ENCODE measurements at regions not wholly inside any gene's neighbourhood (a gene's known extent, or its start where the extent isn't known, plus 50 kb on each side); places are given as distances from the start of the nearest gene placed in this dataset.
A peak's percentile ranks its signal among the peaks of the same experiment; 100 is the strongest.
"Not testable (repeated sequence)": the region's sequence is repeated elsewhere in the genome, so short reads cannot be mapped to it uniquely, and the experiment has no call there.

DNA sequence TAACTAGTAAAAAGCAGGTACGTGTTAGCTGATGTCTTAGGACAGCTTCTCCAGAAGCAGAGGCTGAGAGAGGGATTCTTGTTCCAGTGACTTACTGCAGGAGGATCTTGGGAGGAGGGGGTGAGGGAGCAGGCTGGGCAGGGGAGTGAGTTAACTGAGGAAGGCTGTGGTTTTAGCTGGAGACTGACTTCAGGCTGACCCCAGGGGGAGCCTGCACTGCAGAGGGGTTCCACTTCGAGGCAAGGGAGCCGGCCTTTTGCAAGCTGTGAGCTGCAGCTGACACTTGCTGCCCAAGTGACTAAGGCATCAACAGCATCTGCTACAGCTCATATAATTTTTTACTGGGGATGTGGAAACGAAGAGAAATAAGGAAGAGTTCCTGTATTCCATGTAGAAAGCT is 50.4 kb upstream of the SOD1 start:
- no peak for DNase-seq (ENCODE audit: low read depth in 2 of 3, low spot score in 2 of 3)

DNA sequence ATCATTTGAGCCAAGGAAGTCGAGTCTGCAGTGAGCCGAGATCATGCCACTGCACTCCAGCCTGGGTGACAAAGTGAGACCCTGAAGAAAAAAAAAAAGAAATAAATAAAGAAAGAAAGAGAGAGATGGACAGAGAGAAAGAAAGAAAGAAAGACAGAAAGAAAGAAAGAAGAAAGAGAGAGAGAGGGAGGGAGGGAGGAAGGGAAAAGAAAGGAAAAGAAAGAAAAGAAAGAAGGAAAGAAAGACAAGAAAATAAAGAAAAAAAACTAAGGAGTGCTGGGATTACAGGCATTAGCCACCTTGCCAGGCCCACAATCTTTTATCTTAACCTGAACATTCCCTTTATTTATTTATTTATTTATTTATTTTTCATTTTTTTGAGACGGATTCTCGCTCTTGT is 51.7 kb upstream of the SOD1 start:
- no peak for DNase-seq (ENCODE audit: low read depth in 2 of 3, low spot score in 2 of 3)

DNA sequence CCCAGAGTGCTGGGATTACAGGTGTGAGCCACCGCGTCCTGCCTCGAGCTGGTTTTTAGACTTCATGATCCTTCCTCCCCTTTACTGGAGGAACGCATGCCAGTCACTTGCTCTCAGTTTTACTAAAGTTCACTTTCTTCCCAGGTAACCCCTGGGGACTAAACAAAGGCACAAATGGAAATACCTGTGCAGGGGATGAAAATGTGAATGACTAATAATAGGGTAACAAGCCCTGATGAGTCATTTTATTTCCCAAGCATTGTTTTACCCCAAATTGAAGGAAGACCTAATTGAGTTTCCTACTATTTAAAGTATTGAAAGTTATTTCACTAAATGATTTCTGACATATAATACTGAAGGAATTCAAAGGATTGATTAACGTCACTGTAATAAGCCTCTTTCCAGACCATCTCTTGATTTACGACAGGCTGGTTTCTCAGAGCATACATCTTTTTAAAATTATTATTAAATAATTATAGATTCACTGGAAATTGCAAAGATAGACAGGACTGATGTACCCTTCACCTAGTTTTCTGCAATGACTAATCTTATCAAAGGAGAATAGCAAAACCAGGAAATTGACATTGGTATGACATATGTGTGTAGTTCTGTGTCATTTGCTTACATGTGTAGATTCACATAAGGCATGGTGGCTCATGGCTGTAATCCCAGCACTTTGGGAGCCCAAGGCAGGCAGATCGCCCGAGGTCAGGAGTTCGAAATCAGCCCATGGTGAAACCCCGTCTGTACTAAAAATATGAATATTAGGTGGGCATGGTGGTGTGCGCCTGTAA is 53.2 kb upstream of the SOD1 start:
- DNase-seq (ENCODE audit: low read depth in 2 of 3, low spot score in 2 of 3), result no peak

DNA sequence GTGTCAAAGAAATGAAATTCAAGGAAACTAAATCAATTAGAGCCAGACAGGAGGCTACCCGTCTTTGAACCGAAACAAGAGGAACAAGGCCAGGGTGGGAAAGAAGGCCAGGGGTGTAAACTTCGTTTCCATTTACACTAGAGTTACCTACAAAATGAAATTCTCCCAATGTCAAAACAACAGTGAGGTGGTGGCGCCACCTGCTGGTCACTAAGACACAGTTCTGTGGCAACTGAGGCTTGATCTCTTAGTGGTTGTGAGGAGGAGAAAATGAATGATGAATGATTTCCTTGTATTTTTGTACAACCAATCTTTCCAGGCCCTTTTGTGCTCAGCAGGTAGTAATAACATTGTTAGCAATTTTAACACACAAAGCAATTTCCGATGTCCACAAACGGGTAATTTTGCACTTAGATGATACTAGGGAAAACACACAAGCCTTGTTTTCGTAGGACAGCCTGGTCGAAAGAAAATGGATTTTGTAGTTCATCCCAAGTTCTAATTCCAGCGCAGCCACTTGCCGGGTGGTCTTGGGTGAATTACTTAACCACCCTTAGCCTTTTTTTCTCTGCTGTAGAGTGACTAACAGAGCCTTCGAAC is 54.8 kb upstream of the SOD1 start:
- peak; percentile 64 to 80 (median 65) for DNase-seq (ENCODE audit: low read depth in 2 of 3, low spot score in 2 of 3)

DNA sequence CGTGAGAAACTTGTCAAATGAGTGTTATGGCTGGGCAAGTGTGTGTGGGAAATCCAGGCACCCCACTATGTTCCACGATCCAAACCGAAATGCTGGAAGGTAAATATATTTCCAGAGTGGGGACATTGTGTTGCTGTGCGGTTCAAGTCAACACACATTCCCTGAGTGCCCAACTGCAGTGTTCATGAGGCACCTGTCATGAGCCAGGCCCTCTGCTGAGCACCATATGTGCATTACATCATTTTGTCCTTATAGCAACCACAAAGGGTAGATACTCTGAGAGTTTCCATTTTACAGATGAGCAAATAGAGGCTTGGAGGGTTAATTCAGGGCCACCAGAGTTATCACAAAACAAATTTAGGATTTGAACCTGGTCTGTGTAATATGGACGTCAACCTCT is 59.9 kb upstream of the SOD1 start:
- DNase-seq (ENCODE audit: low read depth in 2 of 3, low spot score in 2 of 3), result no peak

DNA sequence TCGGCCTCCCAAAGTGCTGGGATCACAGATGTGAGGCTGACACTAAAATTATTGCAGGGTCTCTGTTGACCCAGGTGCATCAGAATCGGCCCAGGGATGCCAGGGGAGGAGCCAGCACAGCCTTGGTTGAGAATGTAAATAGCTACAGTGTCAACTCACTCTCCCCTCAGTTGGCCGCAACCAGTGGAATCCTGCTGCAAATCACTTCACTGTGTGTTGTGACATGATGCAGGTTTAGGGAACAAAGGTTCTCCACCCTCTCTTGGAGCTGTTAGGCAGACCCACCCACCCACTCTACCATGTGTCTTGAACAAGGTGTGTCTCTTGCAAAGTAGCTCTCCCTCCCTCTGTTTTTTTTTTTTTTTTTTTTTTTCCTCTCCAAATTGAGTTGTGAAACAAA is 60.5 kb upstream of the SOD1 start:
- no peak for DNase-seq (ENCODE audit: low read depth in 2 of 3, low spot score in 2 of 3)

DNA sequence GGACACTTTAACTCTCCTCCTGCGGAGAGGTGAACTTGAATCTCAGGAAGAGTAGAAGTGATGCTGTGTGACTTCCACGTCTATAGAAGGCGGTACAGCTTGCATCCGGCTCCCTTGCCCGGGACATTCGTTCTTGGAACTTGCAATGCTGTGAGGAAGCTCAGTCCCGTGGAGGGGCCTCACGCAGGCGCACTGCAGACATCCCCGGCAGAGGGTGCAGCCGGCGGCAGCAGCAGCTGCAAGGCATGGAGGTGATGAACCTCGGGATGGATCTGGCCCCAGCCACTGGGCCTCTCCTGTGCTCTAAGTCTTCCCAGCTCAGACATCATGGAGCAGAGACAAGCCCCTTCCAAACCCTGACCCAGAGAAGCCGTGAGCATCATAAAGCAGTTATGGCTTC is 61.8 kb upstream of the SOD1 start:
- no peak for DNase-seq (ENCODE audit: low read depth in 2 of 3, low spot score in 2 of 3)

DNA sequence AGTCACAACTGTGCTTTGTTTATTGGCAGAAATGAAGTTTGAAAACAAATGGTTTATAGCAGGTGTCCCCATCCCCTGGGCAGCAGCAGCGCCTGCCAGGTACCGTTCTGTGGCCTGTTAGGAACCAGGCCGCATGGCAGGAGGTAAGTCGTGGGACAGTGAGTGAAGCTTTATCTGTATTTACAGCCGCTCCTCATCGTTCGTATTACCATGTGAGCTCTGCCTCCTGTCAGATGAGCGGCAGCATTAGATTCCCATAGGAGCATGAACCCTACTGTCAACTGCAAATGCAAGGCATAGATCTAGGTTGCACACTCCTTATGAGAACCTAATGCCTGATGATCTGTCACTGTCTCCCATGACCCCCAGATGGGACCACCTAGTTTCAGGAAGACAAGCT is 63.4 kb upstream of the SOD1 start:
- no peak for DNase-seq (ENCODE audit: low read depth in 2 of 3, low spot score in 2 of 3)

DNA sequence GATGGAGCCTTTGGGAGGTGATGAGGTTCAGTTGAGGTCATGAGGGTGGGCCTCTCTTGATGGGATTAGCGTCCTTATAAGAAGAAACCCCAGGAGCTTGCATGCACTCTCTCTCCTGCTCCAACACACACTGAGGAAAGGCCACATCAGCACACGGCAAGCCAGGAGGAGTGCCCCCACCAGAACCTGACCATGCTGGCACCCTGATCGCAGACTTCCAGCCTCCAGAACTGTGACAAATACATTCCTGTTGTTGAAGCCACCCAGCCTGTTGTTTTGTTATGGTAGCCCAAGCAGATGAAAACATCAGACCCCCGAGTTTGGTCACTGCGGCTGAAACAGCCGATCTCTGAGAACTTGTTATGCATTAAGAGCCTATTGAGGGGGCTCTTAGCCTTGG is 64.8 kb upstream of the SOD1 start:
- DNase-seq (ENCODE audit: low read depth in 2 of 3, low spot score in 2 of 3), result no peak

DNA sequence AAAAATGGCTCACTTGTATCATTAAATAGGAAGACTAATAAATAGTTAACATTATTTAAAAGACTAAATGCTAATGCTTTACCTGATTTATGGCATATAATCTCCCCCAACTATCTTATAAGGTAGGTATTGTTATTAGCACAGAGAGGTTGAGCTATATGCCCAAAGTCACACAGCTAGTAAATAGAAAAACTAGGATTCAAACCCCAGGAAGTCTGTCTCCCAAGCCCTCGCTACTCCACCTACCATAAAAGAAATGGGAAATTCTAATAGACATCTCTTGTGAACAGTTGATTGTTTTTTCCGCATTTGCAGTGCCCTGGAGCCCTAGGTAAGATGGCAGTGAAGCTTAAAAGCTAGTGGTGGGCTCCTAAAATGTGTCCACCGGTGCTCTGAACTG is 65.2 kb upstream of the SOD1 start:
- DNase-seq (ENCODE audit: low read depth in 2 of 3, low spot score in 2 of 3), result no peak

DNA sequence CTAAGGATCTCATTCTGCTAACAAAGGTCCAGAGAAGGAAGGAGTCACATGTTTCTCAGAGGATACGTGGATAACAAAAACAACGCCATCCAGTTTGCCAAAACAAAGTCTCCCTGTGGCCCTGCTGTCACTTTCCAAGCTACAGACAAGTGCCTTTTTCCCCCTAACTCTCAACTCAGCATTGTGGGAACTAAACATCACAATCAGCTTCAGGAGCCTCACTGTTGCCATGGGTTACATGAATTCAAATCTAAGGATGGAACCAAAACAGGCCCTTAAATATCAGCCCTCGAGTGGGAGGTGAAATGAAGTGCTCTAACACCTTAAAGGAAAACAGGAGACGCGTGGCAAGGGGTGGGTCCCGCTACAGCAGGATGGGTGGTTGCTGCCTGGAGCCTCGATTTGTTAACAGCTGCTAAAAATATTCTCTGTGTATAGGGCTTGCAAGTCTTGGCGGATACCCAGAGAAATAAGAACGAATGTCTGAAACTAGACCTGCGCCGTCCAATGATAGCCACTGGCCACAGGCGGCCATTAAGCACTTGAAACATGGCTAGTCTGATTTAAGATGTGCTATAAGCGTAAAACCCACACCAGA is 66.4 kb upstream of the SOD1 start:
- DNase-seq (ENCODE audit: low read depth in 2 of 3, low spot score in 2 of 3), result no peak

DNA sequence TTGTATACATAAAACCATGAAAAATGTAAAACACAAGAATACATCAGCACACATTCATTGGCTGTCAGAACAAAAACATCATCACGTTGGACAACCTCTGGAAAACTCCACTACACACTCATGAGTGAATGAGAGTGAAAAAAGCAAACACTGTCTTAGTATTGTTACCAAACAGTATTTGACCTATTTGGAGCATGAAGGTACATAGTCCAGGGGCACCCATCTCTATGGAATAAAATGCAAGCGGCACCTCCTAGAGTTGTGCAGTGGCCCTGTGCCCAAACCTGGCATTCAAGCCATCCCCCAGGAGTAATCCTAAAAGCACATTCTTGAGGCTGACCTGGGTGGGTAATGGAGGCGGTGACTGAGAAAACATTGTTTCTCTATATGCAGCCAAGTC is 67.0 kb upstream of the SOD1 start:
- no peak for DNase-seq (ENCODE audit: low read depth in 2 of 3, low spot score in 2 of 3)

DNA sequence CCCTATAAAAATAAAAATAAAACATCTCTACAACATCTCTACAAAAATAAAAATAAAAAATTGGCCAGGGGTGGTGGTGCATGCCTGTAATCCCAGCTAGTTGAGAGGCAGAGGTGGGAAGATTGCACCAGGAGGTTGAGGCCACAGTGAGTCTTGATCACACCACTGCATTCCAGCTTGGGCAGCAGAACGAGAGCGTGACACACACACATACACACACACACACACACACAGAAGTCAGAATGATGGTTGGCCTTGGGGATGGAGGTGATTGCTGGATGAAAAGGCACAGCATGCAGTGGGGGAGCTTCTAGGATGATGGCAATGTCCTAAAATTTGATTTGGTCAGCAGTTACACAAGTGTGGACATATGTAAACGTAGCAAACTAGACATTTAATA is 69.7 kb upstream of the SOD1 start:
- no peak for DNase-seq (ENCODE audit: low read depth in 2 of 3, low spot score in 2 of 3)

DNA sequence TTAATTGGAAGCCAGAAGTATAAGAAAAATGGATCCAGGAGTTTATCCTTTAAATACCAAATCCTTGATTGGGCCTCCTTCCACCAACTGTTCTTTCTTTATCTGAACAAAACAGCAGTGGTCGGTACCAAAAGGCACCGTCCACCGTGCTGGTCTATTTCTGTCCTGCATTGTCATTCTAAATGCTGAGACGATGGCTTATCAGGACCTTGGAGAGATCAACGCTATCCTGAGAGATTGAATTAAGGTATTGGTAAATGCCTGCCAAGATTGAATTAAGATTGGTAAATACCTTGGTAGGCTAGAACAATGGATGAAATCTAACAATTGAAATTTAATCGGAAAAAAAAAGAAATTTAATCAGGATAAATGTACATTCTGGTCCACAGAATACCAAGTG is 73.4 kb upstream of the SOD1 start:
- no peak for DNase-seq (ENCODE audit: low read depth in 2 of 3, low spot score in 2 of 3)

DNA sequence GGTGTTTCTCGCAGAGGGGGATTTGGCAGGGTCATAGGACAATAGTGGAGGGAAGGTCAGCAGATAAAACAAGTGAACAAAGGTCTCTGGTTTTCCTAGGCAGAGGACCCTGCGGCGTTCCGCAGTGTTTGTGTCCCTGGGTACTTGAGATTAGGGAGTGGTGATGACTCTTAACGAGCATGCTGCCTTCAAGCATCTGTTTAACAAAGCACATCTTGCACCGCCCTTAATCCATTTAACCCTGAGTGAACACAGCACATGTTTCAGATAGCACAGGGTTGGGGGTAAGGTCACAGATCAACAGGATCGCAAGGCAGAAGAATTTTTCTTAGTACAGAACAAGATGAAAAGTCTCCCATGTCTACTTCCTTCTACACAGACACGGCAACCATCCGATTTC is 75.6 kb upstream of the SOD1 start:
- DNase-seq (ENCODE audit: low read depth in 2 of 3, low spot score in 2 of 3), result not testable (repeated sequence)

DNA sequence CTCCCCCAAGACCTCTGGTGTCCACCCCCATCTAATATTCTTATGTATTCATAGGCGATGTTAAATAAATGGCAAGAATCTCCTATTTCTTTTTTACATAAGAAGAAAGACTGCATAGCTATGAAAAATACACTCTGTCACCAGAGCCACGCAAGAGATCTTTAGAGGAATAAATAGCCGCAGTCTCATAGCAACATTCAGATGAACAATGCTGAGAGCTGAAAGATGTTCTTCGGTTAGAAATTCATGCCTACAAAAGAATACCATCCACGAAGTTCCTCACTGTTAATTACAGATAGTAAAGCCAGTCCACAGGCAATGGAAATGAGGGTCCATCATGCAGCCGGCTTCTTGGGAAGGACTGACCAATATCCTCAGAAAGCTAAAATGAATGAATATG is 76.0 kb upstream of the SOD1 start:
- no peak for DNase-seq (ENCODE audit: low read depth in 2 of 3, low spot score in 2 of 3)

DNA sequence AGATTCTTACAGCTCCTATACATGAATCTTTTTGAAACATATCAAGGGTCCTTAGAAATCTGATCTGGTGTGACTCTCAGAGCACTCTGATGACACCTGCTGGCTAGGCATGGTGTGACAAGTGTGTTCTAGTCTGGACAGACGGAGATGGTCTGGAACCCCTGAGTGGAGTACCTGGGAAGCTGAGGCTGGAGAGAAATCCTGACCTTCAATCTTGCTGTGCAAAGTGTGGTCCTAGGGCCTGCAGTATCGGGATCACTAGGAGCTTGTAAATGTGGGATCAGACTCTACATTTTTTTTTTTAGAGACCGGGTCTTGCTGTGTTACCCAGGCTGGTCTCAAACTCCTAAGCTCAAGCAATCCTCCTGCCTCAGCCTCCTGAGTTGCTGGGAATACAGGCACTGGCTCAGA is 78.6 kb upstream of the SOD1 start:
- DNase-seq (ENCODE audit: low read depth in 2 of 3, low spot score in 2 of 3), result peak; percentile 48 to 81 (median 49)

DNA sequence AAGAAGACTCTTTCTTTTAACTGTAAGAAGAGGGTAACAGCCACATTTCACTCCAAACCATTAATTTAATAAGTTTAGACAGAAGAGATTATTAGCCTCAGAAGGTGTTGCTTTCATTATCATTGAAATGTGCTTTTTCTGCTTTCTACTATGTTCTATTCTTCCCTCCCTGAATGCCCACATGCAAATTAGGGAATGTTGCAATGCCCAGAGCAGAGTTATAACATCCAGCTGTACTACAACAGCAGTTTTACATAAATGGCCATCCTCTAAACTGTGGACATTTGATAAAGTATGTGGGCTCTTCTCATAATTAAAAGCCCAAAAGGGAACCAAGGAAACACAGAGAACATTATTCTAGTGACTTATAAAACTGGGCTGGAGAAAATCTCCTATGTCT is 82.2 kb upstream of the SOD1 start:
- no peak for DNase-seq (ENCODE audit: low read depth in 2 of 3, low spot score in 2 of 3)

DNA sequence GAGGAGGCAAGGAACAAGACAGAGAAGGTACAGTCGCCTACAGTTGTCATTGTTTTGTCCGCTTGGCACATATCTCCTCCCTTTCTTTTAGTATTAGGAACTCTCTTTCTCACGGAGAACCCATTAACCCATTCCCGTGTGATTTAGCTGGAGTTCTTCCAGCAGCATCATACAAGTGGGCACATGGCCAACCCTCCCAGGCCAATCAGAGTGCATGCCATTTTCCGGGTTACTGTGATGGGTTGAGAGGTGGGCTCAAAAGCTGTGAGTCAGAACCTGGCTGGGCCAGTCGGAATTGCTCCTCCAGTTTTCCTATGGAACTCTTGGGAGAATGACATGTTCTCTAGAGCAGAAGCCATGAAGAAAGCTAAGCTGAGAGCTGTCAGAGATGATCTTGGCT is 83.1 kb upstream of the SOD1 start:
- DNase-seq (ENCODE audit: low read depth in 2 of 3, low spot score in 2 of 3), result no peak

DNA sequence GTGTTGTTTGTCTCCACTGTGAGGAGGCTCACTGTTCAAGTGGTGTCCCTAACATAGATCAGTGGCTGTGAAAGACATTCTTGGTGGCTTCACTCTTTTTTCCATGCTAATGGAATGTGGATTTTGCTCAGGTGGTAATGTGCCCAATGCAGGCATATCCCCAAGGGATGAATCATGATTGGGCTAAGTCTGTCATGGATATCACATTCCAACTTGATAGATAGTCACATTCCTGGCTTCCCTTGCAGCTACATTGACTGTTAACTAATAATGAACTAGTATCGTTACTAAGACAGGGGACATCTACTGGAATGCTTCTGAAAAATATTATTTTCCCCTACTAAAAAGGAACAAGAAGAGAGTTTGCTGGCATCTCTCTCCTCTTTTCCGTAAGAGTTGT is 86.3 kb upstream of the SOD1 start:
- DNase-seq (ENCODE audit: low read depth in 2 of 3, low spot score in 2 of 3), result no peak

DNA sequence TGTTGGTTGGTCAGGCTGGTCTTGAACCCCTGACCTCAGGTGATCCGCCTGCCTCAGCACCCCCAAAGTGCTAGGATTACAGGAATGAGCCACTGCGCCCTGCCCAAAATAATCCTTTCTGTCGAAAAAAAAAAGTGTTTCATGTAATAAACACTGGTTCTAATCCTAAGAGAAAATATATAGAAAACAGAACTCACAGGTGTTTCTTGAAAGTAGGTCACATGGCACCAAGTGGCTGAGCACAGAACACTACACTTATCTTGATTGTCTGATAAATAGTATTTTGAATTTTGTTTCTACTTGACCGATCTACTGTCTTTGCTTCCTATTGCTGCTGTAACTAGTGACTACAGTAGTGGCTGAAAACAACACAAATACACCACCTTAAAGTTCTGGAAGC is 87.6 kb upstream of the SOD1 start:
- no peak for DNase-seq (ENCODE audit: low read depth in 2 of 3, low spot score in 2 of 3)

DNA sequence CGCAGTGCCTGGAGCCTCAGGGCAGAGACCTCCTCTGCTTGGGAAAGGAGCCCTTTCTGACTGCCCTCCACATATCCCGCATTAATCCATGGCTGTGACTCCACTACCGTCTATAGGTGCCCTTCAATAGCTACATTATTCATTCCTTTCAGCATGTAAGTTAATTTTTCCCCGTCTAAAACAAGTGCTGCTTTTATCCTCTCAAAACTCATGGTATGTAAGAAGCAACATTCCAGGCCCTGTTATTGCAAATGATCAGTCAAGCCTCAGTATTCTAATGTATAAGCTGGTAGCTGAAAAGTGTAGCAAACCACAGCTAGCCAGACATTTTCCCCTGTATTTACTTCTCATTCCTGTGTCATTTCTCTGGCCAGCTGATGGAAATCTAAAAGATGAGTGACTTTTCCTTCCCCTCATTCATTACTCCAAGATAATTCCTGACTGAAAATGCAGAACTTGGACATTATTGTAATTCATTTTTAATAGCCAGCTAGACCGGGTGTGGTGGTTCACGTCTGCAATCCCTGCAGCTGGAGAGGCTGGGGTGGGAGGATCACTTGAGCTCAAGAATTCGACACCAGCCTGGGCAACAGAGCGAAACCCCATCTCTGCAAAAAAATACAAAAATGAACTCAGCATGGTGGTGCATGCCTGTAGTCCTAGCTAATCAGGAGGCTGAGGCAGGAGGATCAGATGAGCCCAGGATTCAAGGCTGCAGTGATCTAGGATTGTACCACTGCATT is 88.5 kb upstream of the SOD1 start:
- no peak for DNase-seq (ENCODE audit: low read depth in 2 of 3, low spot score in 2 of 3)
